GM12878 (cell line): ENCODE measurements at regions not wholly inside any gene's neighbourhood (a gene's known extent, or its start where the extent isn't known, plus 50 kb on each side); places are given as distances from the start of the nearest gene placed in this dataset.

Experiments used
- ATAC-seq: fragments of 200-7000 bp; cut with Tn5 transposase; 3 replicates; pipeline ENCODE4 v1.9.1; 2020; ENCODE audit warnings: mild to moderate bottlenecking, moderate library complexity
- BruUV-seq: library from RNA; stranded (reverse); fragments of 400-500 nt; replicated peaks from 2 replicates; lab custom pipeline; 2021; lab: Mats Ljungman, UMichigan
- CTCF ChIA-PET: fragments of 300-600 bp; sonication (Branson Sonifier 250); formaldehyde crosslinking; extraction: SDS; loops from one replicate; lab custom pipeline; 2021; ENCODE audit warnings: inconsistent platforms; lab: Yijun Ruan, JAX
- POLR2A ChIA-PET: fragments of 350-600 bp; formaldehyde crosslinking; extraction: SDS; loops from one replicate; lab custom pipeline; 2021; ENCODE audit warnings: inconsistent platforms; lab: Charles Lee
- RAD21 ChIA-PET: fragments of 300-600 bp; sonication (Branson Sonifier 250); formaldehyde crosslinking; loops from one replicate; lab custom pipeline; 2023; ENCODE audit warnings: antibody characterized with exemption; ENCODE audit not compliant: unreplicated experiment; lab: Charles Lee
- SMC1A ChIA-PET: fragments of 300-600 bp; sonication (Branson Sonifier 250); formaldehyde crosslinking; loops from one replicate; lab custom pipeline; 2023; ENCODE audit not compliant: unreplicated experiment, uncharacterized antibody; lab: Charles Lee
- DNase-seq: peaks from one replicate; pipeline ENCODE4 v3.0.0-alpha.2; 2011; ENCODE audit warnings: low read depth, low spot score
- FAIRE-seq: peaks from 3 replicates; lab custom pipeline; 2011; peaks lifted over from hg19 to GRCh38; lab: Jason Lieb, UNC
- H2AFZ ChIP-seq: 2 replicates; pipeline ENCODE4 v1.6.0; 2011; ENCODE audit warnings: low read depth, low read length, control low read depth; ENCODE audit not compliant: control insufficient read depth
- H3K27ac ChIP-seq: 2 replicates; pipeline ENCODE4 v1.5.1; 2011; ENCODE audit warnings: control low read depth; ENCODE audit not compliant: control insufficient read depth, insufficient read depth
- H3K27me3 ChIP-seq, 2 experiments: replicated peaks in 1 of 2; 2 replicates each; pipeline versions ENCODE4 v1.6.0 to v1.6.1; 2011; ENCODE audit warnings: low read length in 1 of 2; ENCODE audit not compliant: control insufficient read depth in 2 of 2, insufficient read depth in 2 of 2
- H3K36me3 ChIP-seq, 2 experiments: 2 replicates each; pipeline ENCODE4 v1.5.1; 2011; ENCODE audit warnings: low read length in 1 of 2; ENCODE audit not compliant: control insufficient read depth in 2 of 2, insufficient read depth in 2 of 2
- H3K4me1 ChIP-seq: 2 replicates; pipeline ENCODE4 v1.6.1; 2011; ENCODE audit warnings: mild to moderate bottlenecking, low read length, moderate library complexity, mixed read lengths; ENCODE audit not compliant: control insufficient read depth, insufficient read depth
- H3K4me2 ChIP-seq: 2 replicates; pipeline ENCODE4 v1.6.0; 2011; ENCODE audit warnings: control low read depth; ENCODE audit not compliant: control insufficient read depth, insufficient read depth
- H3K4me3 ChIP-seq: fragments of 200-600 bp; sonication (generic); 2 replicates; pipeline ENCODE4 v1.5.1; 2016
- H3K79me2 ChIP-seq: 2 replicates; pipeline ENCODE4 v1.6.0; 2011; ENCODE audit warnings: low read length; ENCODE audit not compliant: control insufficient read depth, insufficient read depth
- H3K9ac ChIP-seq: 2 replicates; pipeline ENCODE4 v1.8.0; 2011; ENCODE audit warnings: low read length, control low read depth, mixed read lengths; ENCODE audit not compliant: control insufficient read depth, insufficient read depth
- H3K9me3 ChIP-seq: replicated peaks from 3 replicates; pipeline ENCODE4 v1.5.1; 2011; ENCODE audit warnings: mild to moderate bottlenecking, low read length; ENCODE audit not compliant: control insufficient read depth, insufficient read depth
- H4K20me1 ChIP-seq: 2 replicates; pipeline ENCODE4 v1.6.0; 2011; ENCODE audit not compliant: control insufficient read depth, insufficient read depth
- BMI1 ChIP-seq: fragments of 450-650 bp; IDR thresholded peaks from 2 replicates; pipeline ENCODE4 v1.6.1; 2016; ENCODE audit warnings: mild to moderate bottlenecking, moderate library complexity, borderline replicate concordance
- BRCA1 ChIP-seq: IDR thresholded peaks from 2 replicates; pipeline ENCODE4 v1.6.1; 2011; ENCODE audit warnings: low read depth, low read length, improper control_type of control experiment
- KAT2A ChIP-seq: conservative IDR thresholded peaks from 2 replicates; pipeline ENCODE4 v1.6.1; 2011; ENCODE audit warnings: low read depth, low read length; ENCODE audit not compliant: control insufficient read depth
- MYB ChIP-seq: fragments of 150-350 bp; IDR thresholded peaks from 2 replicates; pipeline ENCODE4 v1.6.1; 2014; ENCODE audit warnings: mild to moderate bottlenecking, low read depth, low read length, borderline replicate concordance
- NFXL1 ChIP-seq: fragments of 450-650 bp; IDR thresholded peaks from 2 replicates; pipeline ENCODE4 v1.6.1; 2017; ENCODE audit warnings: antibody characterized with exemption, mild to moderate bottlenecking, borderline replicate concordance
- TCF12 ChIP-seq: IDR thresholded peaks from 2 replicates; pipeline ENCODE4 v1.6.1; 2011; ENCODE audit warnings: low read depth, mild to moderate bottlenecking, low read length
- WGBS: methylation state at CpG from one replicate; pipeline ENCODE4 v1.1.6; 2016; ENCODE audit warnings: low lambda C conversion rate; ENCODE audit not compliant: insufficient replicate concordance, insufficient coverage; ENCODE audit errors: missing lambda C conversion rate; 5-methylcytosine and 5-hydroxymethylcytosine counted together
- in situ Hi-C: fragments of 300-500 bp; cut with MboI; formaldehyde crosslinking; loops from 9 replicates; pipeline ENCODE4 v1.14.3; 2018; ENCODE audit warnings: mixed read lengths
- intact Hi-C: fragments of 100-400 bp; cut with micrococcal nuclease; formaldehyde crosslinking; loops from one replicate; pipeline ENCODE4 v1.14.2; 2022; ENCODE audit not compliant: unreplicated experiment
- TF ChIP-seq, protein P1 (sequence below): IDR thresholded peaks from 2 replicates; pipeline ENCODE4 v1.6.1; 2011; ENCODE audit warnings: mild to moderate bottlenecking, low read depth, low read length, moderate library complexity; ENCODE audit not compliant: insufficient replicate concordance
- TF ChIP-seq, protein P2 (sequence below): fragments of 450-650 bp; IDR thresholded peaks from 2 replicates; pipeline ENCODE4 v1.6.1; 2017; ENCODE audit warnings: antibody characterized with exemption, mild to moderate bottlenecking, moderate library complexity
- TF ChIP-seq, protein P3 (sequence below): IDR thresholded peaks from 2 replicates; pipeline ENCODE4 v1.6.1; 2011; ENCODE audit warnings: borderline replicate concordance, low read depth, mild to moderate bottlenecking, moderate library complexity, mixed read lengths, low read length; ENCODE audit not compliant: insufficient read depth; ENCODE audit errors: extremely low read length
- TF ChIP-seq, protein P4 (sequence below): fragments of 450-650 bp; IDR thresholded peaks from 2 replicates; pipeline ENCODE4 v1.6.1; 2016; ENCODE audit warnings: mild to moderate bottlenecking, moderate library complexity, borderline replicate concordance

DNA sequence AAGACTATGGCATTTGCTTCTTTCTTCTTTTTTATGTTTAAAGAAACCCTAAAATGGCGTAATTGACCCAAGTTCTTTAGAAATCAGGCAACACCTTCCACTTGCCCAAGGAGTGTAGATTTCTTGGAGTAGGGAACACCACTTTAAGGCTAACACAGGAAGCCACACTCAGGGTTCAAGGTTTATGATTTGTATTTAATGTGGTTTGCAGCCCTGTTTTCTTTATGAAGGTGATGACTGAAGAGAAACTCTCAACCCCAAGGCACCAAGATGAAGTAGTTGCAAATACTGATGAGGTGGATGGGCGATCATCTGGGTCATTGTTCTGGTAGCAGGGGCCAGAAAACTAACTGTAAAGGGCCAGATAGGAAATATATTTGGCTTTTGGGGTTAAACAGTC, 101.1 kb downstream of the DLEU7 start:
- no peaks in the 10 kb centered on the region for H4K20me1 ChIP-seq
- ChIA-PET RAD21 (no interaction called here), SMC1A (no interaction called here), POLR2A (no interaction called here), CTCF (no interaction called here)
- H3K27me3 ChIP-seq = no peaks in the 10 kb centered on the region
- no peak overlapping the region for H3K4me2 ChIP-seq
- ATAC-seq (no peak), DNase-seq (no peak), FAIRE-seq (no peak)
- TF ChIP-seq KAT2A (no peak), BMI1 (no peak), MYB (no peak), TCF12 (no peak), BRCA1 (no peak), NFXL1 (no peak)
- TF ChIP-seq, protein P1, sequence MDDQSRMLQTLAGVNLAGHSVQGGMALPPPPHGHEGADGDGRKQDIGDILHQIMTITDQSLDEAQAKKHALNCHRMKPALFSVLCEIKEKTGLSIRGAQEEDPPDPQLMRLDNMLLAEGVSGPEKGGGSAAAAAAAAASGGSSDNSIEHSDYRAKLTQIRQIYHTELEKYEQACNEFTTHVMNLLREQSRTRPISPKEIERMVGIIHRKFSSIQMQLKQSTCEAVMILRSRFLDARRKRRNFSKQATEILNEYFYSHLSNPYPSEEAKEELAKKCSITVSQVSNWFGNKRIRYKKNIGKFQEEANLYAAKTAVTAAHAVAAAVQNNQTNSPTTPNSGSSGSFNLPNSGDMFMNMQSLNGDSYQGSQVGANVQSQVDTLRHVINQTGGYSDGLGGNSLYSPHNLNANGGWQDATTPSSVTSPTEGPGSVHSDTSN = no peak
- TF ChIP-seq, protein P2, sequence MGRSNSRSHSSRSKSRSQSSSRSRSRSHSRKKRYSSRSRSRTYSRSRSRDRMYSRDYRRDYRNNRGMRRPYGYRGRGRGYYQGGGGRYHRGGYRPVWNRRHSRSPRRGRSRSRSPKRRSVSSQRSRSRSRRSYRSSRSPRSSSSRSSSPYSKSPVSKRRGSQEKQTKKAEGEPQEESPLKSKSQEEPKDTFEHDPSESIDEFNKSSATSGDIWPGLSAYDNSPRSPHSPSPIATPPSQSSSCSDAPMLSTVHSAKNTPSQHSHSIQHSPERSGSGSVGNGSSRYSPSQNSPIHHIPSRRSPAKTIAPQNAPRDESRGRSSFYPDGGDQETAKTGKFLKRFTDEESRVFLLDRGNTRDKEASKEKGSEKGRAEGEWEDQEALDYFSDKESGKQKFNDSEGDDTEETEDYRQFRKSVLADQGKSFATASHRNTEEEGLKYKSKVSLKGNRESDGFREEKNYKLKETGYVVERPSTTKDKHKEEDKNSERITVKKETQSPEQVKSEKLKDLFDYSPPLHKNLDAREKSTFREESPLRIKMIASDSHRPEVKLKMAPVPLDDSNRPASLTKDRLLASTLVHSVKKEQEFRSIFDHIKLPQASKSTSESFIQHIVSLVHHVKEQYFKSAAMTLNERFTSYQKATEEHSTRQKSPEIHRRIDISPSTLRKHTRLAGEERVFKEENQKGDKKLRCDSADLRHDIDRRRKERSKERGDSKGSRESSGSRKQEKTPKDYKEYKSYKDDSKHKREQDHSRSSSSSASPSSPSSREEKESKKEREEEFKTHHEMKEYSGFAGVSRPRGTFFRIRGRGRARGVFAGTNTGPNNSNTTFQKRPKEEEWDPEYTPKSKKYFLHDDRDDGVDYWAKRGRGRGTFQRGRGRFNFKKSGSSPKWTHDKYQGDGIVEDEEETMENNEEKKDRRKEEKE = no peak
- TF ChIP-seq, protein P3, sequence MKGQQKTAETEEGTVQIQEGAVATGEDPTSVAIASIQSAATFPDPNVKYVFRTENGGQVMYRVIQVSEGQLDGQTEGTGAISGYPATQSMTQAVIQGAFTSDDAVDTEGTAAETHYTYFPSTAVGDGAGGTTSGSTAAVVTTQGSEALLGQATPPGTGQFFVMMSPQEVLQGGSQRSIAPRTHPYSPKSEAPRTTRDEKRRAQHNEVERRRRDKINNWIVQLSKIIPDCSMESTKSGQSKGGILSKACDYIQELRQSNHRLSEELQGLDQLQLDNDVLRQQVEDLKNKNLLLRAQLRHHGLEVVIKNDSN = no peak
- TF ChIP-seq, protein P4, sequence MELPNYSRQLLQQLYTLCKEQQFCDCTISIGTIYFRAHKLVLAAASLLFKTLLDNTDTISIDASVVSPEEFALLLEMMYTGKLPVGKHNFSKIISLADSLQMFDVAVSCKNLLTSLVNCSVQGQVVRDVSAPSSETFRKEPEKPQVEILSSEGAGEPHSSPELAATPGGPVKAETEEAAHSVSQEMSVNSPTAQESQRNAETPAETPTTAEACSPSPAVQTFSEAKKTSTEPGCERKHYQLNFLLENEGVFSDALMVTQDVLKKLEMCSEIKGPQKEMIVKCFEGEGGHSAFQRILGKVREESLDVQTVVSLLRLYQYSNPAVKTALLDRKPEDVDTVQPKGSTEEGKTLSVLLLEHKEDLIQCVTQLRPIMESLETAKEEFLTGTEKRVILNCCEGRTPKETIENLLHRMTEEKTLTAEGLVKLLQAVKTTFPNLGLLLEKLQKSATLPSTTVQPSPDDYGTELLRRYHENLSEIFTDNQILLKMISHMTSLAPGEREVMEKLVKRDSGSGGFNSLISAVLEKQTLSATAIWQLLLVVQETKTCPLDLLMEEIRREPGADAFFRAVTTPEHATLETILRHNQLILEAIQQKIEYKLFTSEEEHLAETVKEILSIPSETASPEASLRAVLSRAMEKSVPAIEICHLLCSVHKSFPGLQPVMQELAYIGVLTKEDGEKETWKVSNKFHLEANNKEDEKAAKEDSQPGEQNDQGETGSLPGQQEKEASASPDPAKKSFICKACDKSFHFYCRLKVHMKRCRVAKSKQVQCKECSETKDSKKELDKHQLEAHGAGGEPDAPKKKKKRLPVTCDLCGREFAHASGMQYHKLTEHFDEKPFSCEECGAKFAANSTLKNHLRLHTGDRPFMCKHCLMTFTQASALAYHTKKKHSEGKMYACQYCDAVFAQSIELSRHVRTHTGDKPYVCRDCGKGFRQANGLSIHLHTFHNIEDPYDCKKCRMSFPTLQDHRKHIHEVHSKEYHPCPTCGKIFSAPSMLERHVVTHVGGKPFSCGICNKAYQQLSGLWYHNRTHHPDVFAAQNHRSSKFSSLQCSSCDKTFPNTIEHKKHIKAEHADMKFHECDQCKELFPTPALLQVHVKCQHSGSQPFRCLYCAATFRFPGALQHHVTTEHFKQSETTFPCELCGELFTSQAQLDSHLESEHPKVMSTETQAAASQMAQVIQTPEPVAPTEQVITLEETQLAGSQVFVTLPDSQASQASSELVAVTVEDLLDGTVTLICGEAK = no peak
- intact Hi-C loops (no loop called here), in situ Hi-C loops (no loop called here)
- no peak overlapping the region for H3K4me3 ChIP-seq
- H3K79me2 ChIP-seq = no peaks in the 10 kb centered on the region
- H3K9ac ChIP-seq = no peak overlapping the region
- no peak overlapping the region for H2AFZ ChIP-seq
- no peaks in the 10 kb centered on the region; the same call in 1 of the 3 replicates for H3K9me3 ChIP-seq
- 45% methylated on average over 2 of the region's 2 CpGs for WGBS
- H3K36me3 ChIP-seq = no peaks in the 10 kb centered on the region
- H3K27ac ChIP-seq = no peak overlapping the region
- no peaks in the 10 kb centered on the region; the same call in 1 of the 2 replicates for H3K4me1 ChIP-seq
- no TSS peak for BruUV-seq
